ENCODE measurements at regions not wholly inside any gene's neighbourhood (a gene's known extent, or its start where the extent isn't known, plus 50 kb on each side); places are given as distances from the start of the nearest gene placed in this dataset.
A peak's percentile ranks its signal among the peaks of the same experiment; 100 is the strongest.
"Not testable (repeated sequence)": the region's sequence is repeated elsewhere in the genome, so short reads cannot be mapped to it uniquely, and the experiment has no call there.

- no peak for DNase-seq (ENCODE audit: low read depth in 2 of 2)
These were observed 1551.7 kb upstream of the SLC39A10 start for GRCh38 chr2:194105358-194105757.

GRCh38 chr2:194104687-194105086 is 1552.3 kb upstream of the SLC39A10 start:
- no peak for DNase-seq (ENCODE audit: low read depth in 2 of 2)

- peak; percentile 8 to 24 for DNase-seq (ENCODE audit: low read depth in 2 of 2)
These were observed 1552.9 kb upstream of the SLC39A10 start for GRCh38 chr2:194103941-194104659.

- no peak for DNase-seq (ENCODE audit: low read depth in 2 of 2)
These were observed 1554.5 kb upstream of the SLC39A10 start for GRCh38 chr2:194102546-194102945.

GRCh38 chr2:194100201-194100600 is 1556.8 kb upstream of the SLC39A10 start:
- DNase-seq (ENCODE audit: low read depth in 2 of 2), result no peak

GRCh38 chr2:194096402-194096801 is 1560.6 kb upstream of the SLC39A10 start:
- no peak for DNase-seq (ENCODE audit: low read depth in 2 of 2)

- no peak for DNase-seq (ENCODE audit: low read depth in 2 of 2)
These were observed 1561.7 kb upstream of the SLC39A10 start for GRCh38 chr2:194095359-194095758.

GRCh38 chr2:194090251-194090905 is 1566.6 kb upstream of the SLC39A10 start:
- DNase-seq (ENCODE audit: low read depth in 2 of 2), result no peak

GRCh38 chr2:194087089-194087958 is 1569.7 kb upstream of the SLC39A10 start:
- peak in 1 of 2 experiments; percentile 4 for DNase-seq (ENCODE audit: low read depth in 2 of 2)

GRCh38 chr2:194086129-194086528 is 1570.9 kb upstream of the SLC39A10 start:
- no peak for DNase-seq (ENCODE audit: low read depth in 2 of 2)

GRCh38 chr2:194079989-194080388 is 1577.0 kb upstream of the SLC39A10 start:
- no peak for DNase-seq (ENCODE audit: low read depth in 2 of 2)

- DNase-seq (ENCODE audit: low read depth in 2 of 2), result no peak
These were observed 1579.7 kb upstream of the SLC39A10 start for GRCh38 chr2:194077366-194077765.

- no peak for DNase-seq (ENCODE audit: low read depth in 2 of 2)
These were observed 1594.6 kb upstream of the SLC39A10 start for GRCh38 chr2:194062401-194062800.

- DNase-seq (ENCODE audit: low read depth in 2 of 2), result no peak
These were observed 1596.8 kb upstream of the SLC39A10 start for GRCh38 chr2:194060269-194060668.

GRCh38 chr2:194054313-194054712 is 1602.7 kb upstream of the SLC39A10 start:
- DNase-seq (ENCODE audit: low read depth in 2 of 2), result no peak

GRCh38 chr2:194044321-194044720 is 1612.7 kb upstream of the SLC39A10 start:
- DNase-seq (ENCODE audit: low read depth in 2 of 2), result no peak

- DNase-seq (ENCODE audit: low read depth in 2 of 2), result not testable (repeated sequence)
These were observed 1635.9 kb upstream of the SLC39A10 start for GRCh38 chr2:194021130-194021529.

GRCh38 chr2:194020155-194020554 is 1636.9 kb upstream of the SLC39A10 start:
- DNase-seq (ENCODE audit: low read depth in 2 of 2), result no peak

- no peak for DNase-seq (ENCODE audit: low read depth in 2 of 2)
These were observed 1641.3 kb upstream of the SLC39A10 start for GRCh38 chr2:194015751-194016150.

GRCh38 chr2:194014639-194015038 is 1642.4 kb upstream of the SLC39A10 start:
- DNase-seq (ENCODE audit: low read depth in 2 of 2), result no peak

- peak; percentile 16 to 19 for DNase-seq (ENCODE audit: low read depth in 2 of 2)
These were observed 1652.3 kb upstream of the SLC39A10 start for GRCh38 chr2:194004590-194005206.

- no peak for DNase-seq (ENCODE audit: low read depth in 2 of 2)
These were observed 1653.1 kb upstream of the SLC39A10 start for GRCh38 chr2:194003911-194004310.

Data from fibroblast of skin of left biceps (primary cell).